ENCODE measurements at regions not wholly inside any gene's neighbourhood (a gene's known extent, or its start where the extent isn't known, plus 50 kb on each side); places are given as distances from the start of the nearest gene placed in this dataset.
A peak's percentile ranks its signal among the peaks of the same experiment; 100 is the strongest.

DNA sequence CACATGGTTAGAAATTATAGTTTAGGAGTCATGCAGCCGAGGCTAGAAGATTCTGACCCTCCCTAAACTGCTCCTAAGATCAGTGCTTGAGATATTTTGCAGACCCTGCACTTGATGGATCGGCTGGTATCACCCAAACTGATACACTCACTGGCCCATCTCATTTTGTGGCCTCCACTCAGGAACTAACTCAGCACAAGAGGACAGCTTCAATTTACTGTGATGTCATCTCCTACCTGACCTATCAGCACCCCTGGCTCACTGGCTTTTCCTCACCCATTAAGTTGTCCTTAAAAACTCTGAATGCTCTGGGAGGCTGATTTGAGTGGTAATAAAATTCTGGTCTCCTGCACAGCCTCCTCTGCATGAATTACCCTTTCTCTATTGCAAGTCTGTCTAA, 450.9 kb downstream of the PCDH10 start:
- H2AFZ ChIP-seq (ENCODE audit: low read length) = no peak overlapping the region
- TF ChIP-seq CTCF (conservative IDR thresholded peaks at IDR 0.05) = no peak
- no peak overlapping the region for H2AK5ac ChIP-seq (ENCODE audit: insufficient read length, low read length)
- no peaks in the 10 kb centered on the region; the same call in 1 of the 2 replicates for H3K27me3 Mint-ChIP-seq (ENCODE audit: low read depth)
- H3K56ac ChIP-seq (ENCODE audit: insufficient read length, low read depth, low read length) = no peak overlapping the region
- H4K5ac ChIP-seq (ENCODE audit: insufficient read length, low read depth, low read length) = no peak overlapping the region
- no peak overlapping the region for H3K23ac ChIP-seq (ENCODE audit: insufficient read length, low read depth, low read length)
- no peaks in the 10 kb centered on the region for H3K79me2 ChIP-seq (ENCODE audit: insufficient read depth, low read length)
- peaks cover 12 to 21% of the 10 kb centered on the region in 2 experiments for H3K4me1 Mint-ChIP-seq
- no peak for DNase-seq
- no peak overlapping the region for H2BK12ac ChIP-seq (ENCODE audit: insufficient read length, low read depth, low read length)
- no peak overlapping the region for H3K18ac ChIP-seq (ENCODE audit: insufficient read length, low read depth, low read length)
- no peak overlapping the region for H3K4ac ChIP-seq (ENCODE audit: low read depth, low read length)
- no peak overlapping the region for H3K4me2 ChIP-seq (ENCODE audit: insufficient read depth, insufficient read length, low read length)
- H3K4me3 Mint-ChIP-seq = no peak overlapping the region
- no peak overlapping the region for H4K8ac ChIP-seq (replicated peaks; ENCODE audit: insufficient read length, low read depth, low read length)
- H2BK20ac ChIP-seq (ENCODE audit: low read depth, low read length, poor library complexity, severe bottlenecking) = no peak overlapping the region
- no peaks in the 10 kb centered on the region for H3K27me3 ChIP-seq (ENCODE audit: insufficient read depth, low read length)
- no peak overlapping the region for H3K14ac ChIP-seq (ENCODE audit: insufficient read depth, low read length)
- H3K79me1 ChIP-seq (ENCODE audit: insufficient read depth, low read depth, low read length, poor library complexity, severe bottlenecking) = no peaks in the 10 kb centered on the region
- no peak overlapping the region for H2BK15ac ChIP-seq (ENCODE audit: low read depth, low read length)
- peaks cover 0 to 2% of the 10 kb centered on the region in 2 experiments; a peak in 1 of 5 replicates for H3K9me3 Mint-ChIP-seq
- no peak overlapping the region for H2BK5ac ChIP-seq (ENCODE audit: insufficient read length, low read length)
- H3K27ac ChIP-seq (ENCODE audit: insufficient read length, low read depth, low read length) = no peak overlapping the region
- peak overlapping the region in 2 of 3 experiments; percentile 34 to 44; a peak in 3 of 7 replicates for H3K27ac Mint-ChIP-seq
- H3K36me3 Mint-ChIP-seq (ENCODE audit: insufficient read depth in 1 of 3, low read depth in 3 of 3) = peaks cover 0 to 16% (median 2%) of the 10 kb centered on the region in 3 experiments; a peak in 5 of 7 replicates
- H4K20me1 ChIP-seq (ENCODE audit: control insufficient read depth, insufficient read depth, insufficient read length) = no peaks in the 10 kb centered on the region
- H3K23me2 ChIP-seq (ENCODE audit: insufficient read length, low read depth, low read length, poor library complexity, severe bottlenecking) = no peaks in the 10 kb centered on the region
- H4K91ac ChIP-seq (ENCODE audit: insufficient read length, low read depth, low read length) = no peak overlapping the region
- no peaks in the 10 kb centered on the region for H3K9me3 ChIP-seq (ENCODE audit: control insufficient read depth, low read depth, low read length)
- H2BK120ac ChIP-seq (ENCODE audit: low read depth, low read length, poor library complexity, severe bottlenecking) = no peak overlapping the region
- no CpG with 5 or more reads among the region's 2 CpGs for WGBS (ENCODE audit: extremely low coverage, insufficient read length, low lambda C conversion rate)
- H3K9ac ChIP-seq (ENCODE audit: extremely low read depth, insufficient read length, low read length) = no peak overlapping the region
- H3T11ph ChIP-seq (ENCODE audit: low read length) = no peak overlapping the region
- peaks cover 2% of the 10 kb centered on the region; the same call in 1 of the 2 replicates for H3K4me1 ChIP-seq (ENCODE audit: insufficient read depth, low read length)

Measured in H9 (cell line).